ENCODE measurements at regions not wholly inside any gene's neighbourhood (a gene's known extent, or its start where the extent isn't known, plus 50 kb on each side); places are given as distances from the start of the nearest gene placed in this dataset.

- TF ChIP-seq CREB1 (IDR thresholded peaks at IDR 0.05; ENCODE audit: low read depth) (no peak), FOXM1 (IDR thresholded peaks at IDR 0.05; ENCODE audit: borderline replicate concordance, low read depth) (no peak), EP300 (IDR thresholded peaks at IDR 0.05; ENCODE audit: borderline replicate concordance) (no peak), REST (IDR thresholded peaks at IDR 0.05; ENCODE audit: low read depth) (no peak), CEBPB (IDR thresholded peaks at IDR 0.05) (no peak)
Observed at GRCh38 chr12:67489007-67489406, 159.5 kb upstream of the DYRK2 start.

All from Ishikawa (cell line).